ENCODE measurements at regions not wholly inside any gene's neighbourhood (a gene's known extent, or its start where the extent isn't known, plus 50 kb on each side); places are given as distances from the start of the nearest gene placed in this dataset.

DNA sequence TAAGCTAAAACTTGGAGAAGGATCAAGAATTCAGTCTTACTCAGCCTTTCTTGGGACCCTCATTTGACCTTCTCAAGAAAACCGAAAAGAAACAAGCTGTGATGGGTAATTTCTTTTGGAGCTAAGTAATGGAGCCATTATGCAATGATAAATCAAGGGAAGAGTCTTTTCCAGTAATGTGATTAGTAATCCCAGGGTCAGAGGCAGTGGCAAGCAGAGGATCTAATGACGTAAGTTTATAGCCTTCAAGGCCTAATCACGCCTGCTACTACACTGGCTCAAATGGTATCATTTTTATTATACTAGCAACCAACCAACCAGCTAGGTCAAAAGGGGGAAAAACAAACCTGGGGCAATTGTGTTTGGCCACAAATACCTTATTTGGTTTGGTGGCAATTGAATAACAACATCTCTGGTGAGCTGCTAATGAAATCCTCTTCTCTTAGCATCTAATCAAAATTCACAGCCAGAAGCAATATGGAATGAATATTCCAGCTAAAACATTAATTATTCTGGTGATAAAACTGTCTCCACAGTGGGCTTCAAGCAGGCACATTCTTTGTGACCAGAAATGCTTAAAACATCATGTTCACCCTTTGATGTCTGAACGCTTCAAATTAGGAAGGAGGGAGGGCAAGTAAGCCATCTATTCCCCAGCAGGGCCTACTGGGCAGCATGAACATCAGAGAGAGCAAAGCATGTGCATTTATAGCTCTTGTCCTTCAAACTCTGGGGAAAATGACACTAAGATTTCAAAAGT is 114.9 kb upstream of the SULT1C3 start:
- TF ChIP-seq POLR2AphosphoS5 (IDR thresholded peaks at IDR 0.05; ENCODE audit: low read depth) (no peak), CTCF (conservative IDR thresholded peaks at IDR 0.05; ENCODE audit: low read depth in 2 of 2) (no peak)
